GM12878 (cell line): ENCODE measurements at regions not wholly inside any gene's neighbourhood (a gene's known extent, or its start where the extent isn't known, plus 50 kb on each side); places are given as distances from the start of the nearest gene placed in this dataset.

Experiments
- ATAC-seq: fragments of 200-7000 bp; cut with Tn5 transposase; 3 replicates; pipeline ENCODE4 v1.9.1; 2020; ENCODE audit warnings: mild to moderate bottlenecking, moderate library complexity
- BruUV-seq: library from RNA; stranded (reverse); fragments of 400-500 nt; replicated peaks from 2 replicates; lab custom pipeline; 2021; lab: Mats Ljungman, UMichigan
- CTCF ChIA-PET: fragments of 300-600 bp; sonication (Branson Sonifier 250); formaldehyde crosslinking; extraction: SDS; loops from one replicate; lab custom pipeline; 2021; ENCODE audit warnings: inconsistent platforms; lab: Yijun Ruan, JAX
- POLR2A ChIA-PET: fragments of 350-600 bp; formaldehyde crosslinking; extraction: SDS; loops from one replicate; lab custom pipeline; 2021; ENCODE audit warnings: inconsistent platforms; lab: Charles Lee
- RAD21 ChIA-PET: fragments of 300-600 bp; sonication (Branson Sonifier 250); formaldehyde crosslinking; loops from one replicate; lab custom pipeline; 2023; ENCODE audit warnings: antibody characterized with exemption; ENCODE audit not compliant: unreplicated experiment; lab: Charles Lee
- SMC1A ChIA-PET: fragments of 300-600 bp; sonication (Branson Sonifier 250); formaldehyde crosslinking; loops from one replicate; lab custom pipeline; 2023; ENCODE audit not compliant: unreplicated experiment, uncharacterized antibody; lab: Charles Lee
- DNase-seq: peaks from one replicate; pipeline ENCODE4 v3.0.0-alpha.2; 2011; ENCODE audit warnings: low read depth, low spot score
- FAIRE-seq: peaks from 3 replicates; lab custom pipeline; 2011; peaks lifted over from hg19 to GRCh38; lab: Jason Lieb, UNC
- H2AFZ ChIP-seq: 2 replicates; pipeline ENCODE4 v1.6.0; 2011; ENCODE audit warnings: low read depth, low read length, control low read depth; ENCODE audit not compliant: control insufficient read depth
- H3K27ac ChIP-seq: 2 replicates; pipeline ENCODE4 v1.5.1; 2011; ENCODE audit warnings: control low read depth; ENCODE audit not compliant: control insufficient read depth, insufficient read depth
- H3K27me3 ChIP-seq, 2 experiments: replicated peaks in 1 of 2; 2 replicates each; pipeline versions ENCODE4 v1.6.0 to v1.6.1; 2011; ENCODE audit warnings: low read length in 1 of 2; ENCODE audit not compliant: control insufficient read depth in 2 of 2, insufficient read depth in 2 of 2
- H3K36me3 ChIP-seq, 2 experiments: 2 replicates each; pipeline ENCODE4 v1.5.1; 2011; ENCODE audit warnings: low read length in 1 of 2; ENCODE audit not compliant: control insufficient read depth in 2 of 2, insufficient read depth in 2 of 2
- H3K4me1 ChIP-seq: 2 replicates; pipeline ENCODE4 v1.6.1; 2011; ENCODE audit warnings: mild to moderate bottlenecking, low read length, moderate library complexity, mixed read lengths; ENCODE audit not compliant: control insufficient read depth, insufficient read depth
- H3K4me2 ChIP-seq: 2 replicates; pipeline ENCODE4 v1.6.0; 2011; ENCODE audit warnings: control low read depth; ENCODE audit not compliant: control insufficient read depth, insufficient read depth
- H3K4me3 ChIP-seq: fragments of 200-600 bp; sonication (generic); 2 replicates; pipeline ENCODE4 v1.5.1; 2016
- H3K79me2 ChIP-seq: 2 replicates; pipeline ENCODE4 v1.6.0; 2011; ENCODE audit warnings: low read length; ENCODE audit not compliant: control insufficient read depth, insufficient read depth
- H3K9ac ChIP-seq: 2 replicates; pipeline ENCODE4 v1.8.0; 2011; ENCODE audit warnings: low read length, control low read depth, mixed read lengths; ENCODE audit not compliant: control insufficient read depth, insufficient read depth
- H3K9me3 ChIP-seq: replicated peaks from 3 replicates; pipeline ENCODE4 v1.5.1; 2011; ENCODE audit warnings: mild to moderate bottlenecking, low read length; ENCODE audit not compliant: control insufficient read depth, insufficient read depth
- H4K20me1 ChIP-seq: 2 replicates; pipeline ENCODE4 v1.6.0; 2011; ENCODE audit not compliant: control insufficient read depth, insufficient read depth
- BHLHE40 ChIP-seq, 2 experiments: fragments of 450-650 bp in 1 of 2; IDR thresholded peaks; 2 replicates each; pipeline ENCODE4 v1.6.1; 2011 to 2017; ENCODE audit warnings: low read depth in 2 of 2, borderline replicate concordance in 1 of 2, improper control_type of control experiment in 1 of 2, low read length in 1 of 2, mild to moderate bottlenecking in 1 of 2
- BRCA1 ChIP-seq: IDR thresholded peaks from 2 replicates; pipeline ENCODE4 v1.6.1; 2011; ENCODE audit warnings: low read depth, low read length, improper control_type of control experiment
- CEBPB ChIP-seq, 2 experiments: fragments of 150-350 bp in 1 of 2; IDR thresholded peaks; 2 replicates each; pipeline ENCODE4 v1.6.1; 2012 to 2014; ENCODE audit warnings: low read depth in 2 of 2, low read length in 2 of 2, borderline replicate concordance in 1 of 2, inconsistent platforms in 1 of 2
- CHD4 ChIP-seq: fragments of 200-600 bp; sonication (generic); IDR thresholded peaks from 2 replicates; pipeline ENCODE4 v1.6.1; 2016; ENCODE audit warnings: mild to moderate bottlenecking
- EGR1 ChIP-seq, 2 experiments: IDR thresholded peaks; 1 replicate in 1 of 2; 2 replicates in 1 of 2; pipeline ENCODE4 v1.6.1; 2011 to 2012; ENCODE audit warnings: low read depth in 2 of 2, low read length in 2 of 2, borderline replicate concordance in 1 of 2, mild to moderate bottlenecking in 1 of 2, moderate library complexity in 1 of 2
- ETV6 ChIP-seq, 2 experiments: fragments of 450-650 bp in 1 of 2; IDR thresholded peaks in 1 of 2; conservative IDR thresholded peaks in 1 of 2; 2 replicates each; pipeline ENCODE4 v1.6.1; 2014; ENCODE audit warnings: antibody characterized with exemption in 1 of 2, borderline replicate concordance in 1 of 2, low read depth in 1 of 2, mild to moderate bottlenecking in 1 of 2, moderate library complexity in 1 of 2
- IKZF1 ChIP-seq: fragments of 450-650 bp; conservative IDR thresholded peaks from 2 replicates; pipeline ENCODE4 v1.6.1; 2017; ENCODE audit warnings: antibody characterized with exemption, mild to moderate bottlenecking
- IKZF2 ChIP-seq, 2 experiments: fragments of 450-650 bp; IDR thresholded peaks; 2 replicates each; pipeline ENCODE4 v1.6.1; 2017; ENCODE audit warnings: mild to moderate bottlenecking in 2 of 2, moderate library complexity in 2 of 2
- POLR2AphosphoS2 ChIP-seq: IDR thresholded peaks from 2 replicates; pipeline ENCODE4 v1.6.1; 2011; ENCODE audit warnings: low read depth, mild to moderate bottlenecking, low read length, improper control_type of control experiment, moderate library complexity
- SMAD5 ChIP-seq: IDR thresholded peaks from 2 replicates; pipeline ENCODE4 v1.6.1; 2016; ENCODE audit warnings: antibody characterized with exemption, low read depth
- SMARCA5 ChIP-seq: fragments of 450-650 bp; IDR thresholded peaks from 2 replicates; pipeline ENCODE4 v1.6.1; 2017; ENCODE audit warnings: mild to moderate bottlenecking
- SREBF2 ChIP-seq: IDR thresholded peaks from 2 replicates; pipeline ENCODE4 v1.6.1; 2012; ENCODE audit warnings: mild to moderate bottlenecking, low read length
- TAF1 ChIP-seq: IDR thresholded peaks from 2 replicates; pipeline ENCODE4 v1.6.1; 2011; ENCODE audit warnings: mild to moderate bottlenecking, low read depth, low read length, borderline replicate concordance
- ZNF217 ChIP-seq: fragments of 450-650 bp; IDR thresholded peaks from 2 replicates; pipeline ENCODE4 v1.6.1; 2017; ENCODE audit warnings: antibody characterized with exemption, mild to moderate bottlenecking
- WGBS: methylation state at CpG from one replicate; pipeline ENCODE4 v1.1.6; 2016; ENCODE audit warnings: low lambda C conversion rate; ENCODE audit not compliant: insufficient replicate concordance, insufficient coverage; ENCODE audit errors: missing lambda C conversion rate; 5-methylcytosine and 5-hydroxymethylcytosine counted together
- in situ Hi-C: fragments of 300-500 bp; cut with MboI; formaldehyde crosslinking; loops from 9 replicates; pipeline ENCODE4 v1.14.3; 2018; ENCODE audit warnings: mixed read lengths
- intact Hi-C: fragments of 100-400 bp; cut with micrococcal nuclease; formaldehyde crosslinking; loops from one replicate; pipeline ENCODE4 v1.14.2; 2022; ENCODE audit not compliant: unreplicated experiment

DNA sequence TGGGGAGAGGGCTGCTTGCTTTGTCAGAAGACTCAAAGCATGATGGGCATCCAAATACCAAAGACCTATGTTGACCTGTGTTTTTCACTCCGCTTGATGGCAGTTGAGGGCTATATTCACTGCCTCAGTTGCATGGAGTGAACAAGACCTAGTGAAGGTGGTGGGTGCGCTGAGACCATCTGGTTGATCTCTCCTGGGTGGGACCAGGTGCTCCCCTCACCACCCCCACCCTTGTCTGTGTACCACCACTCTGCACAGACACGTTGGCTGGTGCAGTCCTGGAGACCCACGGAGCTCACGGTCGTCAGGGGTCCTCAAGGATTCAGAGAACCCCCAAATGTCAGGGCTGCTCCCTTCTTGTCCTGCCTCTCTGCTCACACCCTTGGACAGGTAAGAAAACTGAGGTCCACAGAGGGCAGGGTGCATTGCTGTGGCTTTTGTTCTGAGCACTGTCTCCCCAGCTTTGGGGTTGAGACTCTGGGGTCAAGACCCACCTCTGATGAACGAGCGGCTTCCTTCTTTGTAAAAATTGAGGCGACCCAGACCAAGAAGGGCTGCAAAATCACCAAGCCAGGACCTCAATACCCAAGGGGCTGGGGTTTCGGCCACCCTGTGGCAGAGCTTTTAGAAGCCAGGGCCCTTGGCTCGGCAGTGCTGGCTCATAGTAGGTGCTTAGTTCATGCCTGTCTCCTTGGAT lies 166.3 kb upstream of the RTL1 start:
- Histone ChIP-seq H3K9me3 (no peaks in the 10 kb centered on the region), H3K4me3 (no peak overlapping the region), H3K36me3 (no peaks in the 10 kb centered on the region), H3K27me3 (no peaks in the 10 kb centered on the region), H3K4me2 (no peak overlapping the region), H3K9ac (no peak overlapping the region), H3K27ac (no peak overlapping the region), H3K4me1 (no peaks in the 10 kb centered on the region), H2AFZ (no peak overlapping the region), H4K20me1 (no peaks in the 10 kb centered on the region), H3K79me2 (no peaks in the 10 kb centered on the region)
- ChIA-PET RAD21 (no interaction called here), SMC1A (no interaction called here), CTCF (no interaction called here), POLR2A (no interaction called here)
- no peak for ATAC-seq
- no TSS peak for BruUV-seq
- in situ Hi-C loops (no loop called here), intact Hi-C loops (no loop called here)
- DNase-seq: no peak
- no peak for FAIRE-seq
- no peak for TF ChIP-seq IKZF2 (IDR thresholded peaks at IDR 0.05)
- TF ChIP-seq ZNF217: no peak
- TF ChIP-seq CHD4: no peak
- 32% methylated on average over 11 of the region's 11 CpGs for WGBS

DNA sequence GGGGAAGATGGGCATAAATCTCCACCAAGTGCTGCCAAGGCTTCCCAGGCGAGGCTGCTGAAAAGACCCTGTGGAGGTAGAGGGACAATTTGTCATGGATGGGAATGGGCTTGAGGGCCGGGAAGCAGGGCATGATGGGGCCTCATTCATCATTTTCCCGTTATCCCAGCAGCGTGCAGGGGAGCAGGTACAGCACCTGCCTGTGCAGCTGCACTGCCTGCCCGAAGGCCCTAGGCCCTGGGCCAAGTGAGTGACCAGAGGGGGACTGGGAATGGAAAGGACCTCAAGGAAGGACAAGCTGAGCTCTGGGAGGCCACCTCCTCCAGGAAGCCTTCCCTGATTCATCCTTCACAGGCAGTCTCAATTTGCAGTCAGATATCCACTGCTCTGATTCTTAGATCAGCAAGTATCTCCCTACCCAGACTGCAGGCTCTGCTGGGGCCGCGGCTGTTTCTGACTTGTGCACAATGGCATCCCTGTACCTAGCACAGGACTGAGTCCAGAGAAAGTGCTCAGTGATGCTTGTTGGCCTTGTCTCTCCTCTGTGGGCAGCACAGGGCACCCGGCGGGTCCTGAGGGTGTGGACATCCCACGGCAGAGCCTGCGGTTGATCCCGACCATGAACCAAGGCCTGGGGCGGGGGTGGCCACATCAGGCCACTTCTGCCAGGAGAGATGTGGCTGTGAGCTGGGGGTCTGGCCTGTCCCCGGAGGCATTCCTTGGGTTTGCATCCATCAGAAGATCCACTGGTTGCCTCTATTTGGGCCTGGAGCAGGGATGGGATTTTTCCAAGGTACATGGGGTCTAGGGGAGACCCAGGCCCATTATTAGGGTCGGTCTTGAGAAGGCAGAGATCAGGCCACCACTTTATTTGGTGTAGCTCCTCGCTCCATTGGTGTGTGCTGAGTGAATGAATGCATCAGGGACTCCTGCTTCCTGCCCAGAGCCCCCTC lies 167.3 kb upstream of the RTL1 start:
- no peaks in the 10 kb centered on the region for H3K9me3 ChIP-seq
- DNase-seq (no peak), ATAC-seq (no peak), FAIRE-seq (no peak)
- intact Hi-C loops (no loop called here), in situ Hi-C loops (no loop called here)
- WGBS: 25% methylated on average over 16 of the region's 16 CpGs
- BruUV-seq: no TSS peak
- H3K4me1 ChIP-seq: no peaks in the 10 kb centered on the region
- no peaks in the 10 kb centered on the region for H3K27me3 ChIP-seq
- CTCF ChIA-PET: no interaction called here
- SMC1A ChIA-PET: no interaction called here
- RAD21 ChIA-PET: no interaction called here
- no peaks in the 10 kb centered on the region for H3K79me2 ChIP-seq
- no peaks in the 10 kb centered on the region for H3K36me3 ChIP-seq
- H2AFZ ChIP-seq: no peak overlapping the region
- POLR2A ChIA-PET: no interaction called here
- H3K27ac ChIP-seq: no peak overlapping the region
- no peak overlapping the region for H3K4me2 ChIP-seq
- no peaks in the 10 kb centered on the region for H4K20me1 ChIP-seq
- no peak overlapping the region for H3K4me3 ChIP-seq
- no peak overlapping the region for H3K9ac ChIP-seq
- no peak for TF ChIP-seq SMAD5
- TF ChIP-seq BHLHE40 (IDR thresholded peaks at IDR 0.05; ENCODE audit: borderline replicate concordance in 1 of 2, low read depth in 2 of 2, low read length in 1 of 2): no peak
- TF ChIP-seq POLR2AphosphoS2: no peak
- TF ChIP-seq CEBPB (IDR thresholded peaks at IDR 0.05; ENCODE audit: borderline replicate concordance in 1 of 2, low read depth in 2 of 2, low read length in 2 of 2): no peak
- TF ChIP-seq IKZF1: no peak
- no peak for TF ChIP-seq EGR1 (IDR thresholded peaks at IDR 0.05; ENCODE audit: borderline replicate concordance in 1 of 2, low read depth in 2 of 2, low read length in 2 of 2)
- no peak for TF ChIP-seq BRCA1
- TF ChIP-seq SMARCA5: no peak
- TF ChIP-seq SREBF2: no peak
- TF ChIP-seq ETV6 (conservative IDR thresholded peaks at IDR 0.05 in 1 of 2, IDR thresholded peaks at IDR 0.05 in 1 of 2; ENCODE audit: borderline replicate concordance in 1 of 2, low read depth in 1 of 2): no peak
- no peak for TF ChIP-seq TAF1
